HFFc6 (cell line): ENCODE measurements at regions not wholly inside any gene's neighbourhood (a gene's known extent, or its start where the extent isn't known, plus 50 kb on each side); places are given as distances from the start of the nearest gene placed in this dataset.

Source experiments
- DNase-seq: peaks from one replicate; pipeline ENCODE4 v3.0.0-alpha.2; 2018
- H3K27ac Mint-ChIP-seq: 2 replicates; pipeline ENCODE4 v1.8.0; 2020; ENCODE audit warnings: mild to moderate bottlenecking, mixed read lengths
- H3K27me3 Mint-ChIP-seq: 2 replicates; pipeline ENCODE4 v1.8.0; 2021; ENCODE audit warnings: mild to moderate bottlenecking, moderate library complexity, mixed read lengths; ENCODE audit not compliant: insufficient read depth
- H3K36me3 Mint-ChIP-seq: 2 replicates; pipeline ENCODE4 v1.8.0; 2021; ENCODE audit warnings: low read depth, mixed read lengths
- H3K4me1 Mint-ChIP-seq: 2 replicates; pipeline ENCODE4 v1.8.0; 2020; ENCODE audit warnings: low read depth, mixed read lengths
- H3K4me3 Mint-ChIP-seq: 2 replicates; pipeline ENCODE4 v1.8.0; 2020; ENCODE audit warnings: mild to moderate bottlenecking, moderate library complexity, mixed read lengths
- H3K9me3 Mint-ChIP-seq: 2 replicates; pipeline ENCODE4 v1.8.0; 2020; ENCODE audit warnings: mild to moderate bottlenecking, mixed read lengths
- TF ChIP-seq, protein P1 (sequence below): fragments of 200-600 bp; sonication (generic); IDR thresholded peaks from 2 replicates; pipeline ENCODE4 v1.5.0; 2021; ENCODE audit warnings: antibody characterized with exemption, mild to moderate bottlenecking

DNA sequence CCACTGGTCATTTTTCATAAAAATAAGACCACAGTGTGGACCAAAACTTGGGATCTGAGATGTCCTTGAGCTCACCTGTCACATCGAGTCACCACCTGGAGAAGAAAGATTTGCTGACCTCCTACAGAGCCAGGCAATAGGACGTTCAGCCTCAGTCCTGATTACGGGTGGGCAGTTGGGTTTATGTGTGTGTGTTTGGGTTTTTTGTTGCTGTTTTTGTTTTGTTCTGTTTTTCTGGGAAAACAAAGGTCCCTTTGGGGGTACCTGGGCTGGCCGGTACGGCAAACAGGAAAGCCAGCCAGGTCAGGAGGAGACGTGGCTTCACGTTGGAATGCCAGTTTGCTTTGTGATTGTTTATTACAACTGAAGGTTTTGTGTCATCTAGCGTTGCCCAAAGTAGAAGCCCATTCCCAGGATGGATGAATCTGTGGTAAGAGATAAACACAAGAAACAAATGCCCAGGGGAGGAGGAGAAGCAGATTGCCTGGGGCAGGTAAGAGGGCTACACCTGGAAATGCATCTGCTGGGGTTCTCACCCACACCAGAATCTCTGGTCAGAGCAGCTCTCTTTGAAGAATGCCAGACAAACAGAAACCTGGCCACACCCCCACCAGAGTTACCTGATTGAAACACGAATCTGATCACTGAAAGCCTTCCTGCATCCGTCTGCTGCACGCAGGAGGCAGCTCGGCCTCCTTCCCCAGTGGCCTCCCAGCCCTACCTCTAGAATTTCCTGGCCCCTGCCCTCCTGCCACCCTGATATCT, 100.1 kb upstream of the DIO3 start:
- H3K27ac Mint-ChIP-seq = no peak overlapping the region
- H3K9me3 Mint-ChIP-seq = peaks cover 6% of the 10 kb centered on the region; the same call in 1 of the 2 replicates

DNA sequence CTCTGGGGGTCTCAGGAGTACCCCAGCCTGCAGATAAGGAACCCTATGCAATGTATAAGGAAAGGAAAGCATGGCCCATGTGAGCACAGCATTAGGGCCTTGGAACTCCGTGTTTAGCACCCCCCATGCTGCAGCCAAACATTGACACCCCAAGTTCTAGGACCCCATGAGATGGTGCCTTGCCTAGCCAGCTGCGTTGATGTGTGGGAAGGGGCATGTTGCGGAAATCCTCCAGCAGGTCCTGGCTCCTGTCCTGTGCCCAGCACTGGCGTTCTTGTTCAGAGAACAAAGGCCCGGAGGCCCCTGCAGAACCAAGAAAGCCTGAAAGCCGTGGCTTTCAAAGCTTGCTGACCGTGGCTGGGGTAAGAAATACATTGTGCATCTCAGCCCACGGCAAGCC, 99.4 kb upstream of the DIO3 start:
- H3K4me3 Mint-ChIP-seq = no peak overlapping the region
- no peaks in the 10 kb centered on the region for H3K4me1 Mint-ChIP-seq
- TF ChIP-seq, protein P1, sequence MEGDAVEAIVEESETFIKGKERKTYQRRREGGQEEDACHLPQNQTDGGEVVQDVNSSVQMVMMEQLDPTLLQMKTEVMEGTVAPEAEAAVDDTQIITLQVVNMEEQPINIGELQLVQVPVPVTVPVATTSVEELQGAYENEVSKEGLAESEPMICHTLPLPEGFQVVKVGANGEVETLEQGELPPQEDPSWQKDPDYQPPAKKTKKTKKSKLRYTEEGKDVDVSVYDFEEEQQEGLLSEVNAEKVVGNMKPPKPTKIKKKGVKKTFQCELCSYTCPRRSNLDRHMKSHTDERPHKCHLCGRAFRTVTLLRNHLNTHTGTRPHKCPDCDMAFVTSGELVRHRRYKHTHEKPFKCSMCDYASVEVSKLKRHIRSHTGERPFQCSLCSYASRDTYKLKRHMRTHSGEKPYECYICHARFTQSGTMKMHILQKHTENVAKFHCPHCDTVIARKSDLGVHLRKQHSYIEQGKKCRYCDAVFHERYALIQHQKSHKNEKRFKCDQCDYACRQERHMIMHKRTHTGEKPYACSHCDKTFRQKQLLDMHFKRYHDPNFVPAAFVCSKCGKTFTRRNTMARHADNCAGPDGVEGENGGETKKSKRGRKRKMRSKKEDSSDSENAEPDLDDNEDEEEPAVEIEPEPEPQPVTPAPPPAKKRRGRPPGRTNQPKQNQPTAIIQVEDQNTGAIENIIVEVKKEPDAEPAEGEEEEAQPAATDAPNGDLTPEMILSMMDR = no peak
- no peak overlapping the region for H3K27ac Mint-ChIP-seq
- H3K27me3 Mint-ChIP-seq = peaks cover 18% of the 10 kb centered on the region
- H3K9me3 Mint-ChIP-seq = peaks cover 3% of the 10 kb centered on the region; the same call in 1 of the 2 replicates
- DNase-seq = no peak
- no peaks in the 10 kb centered on the region for H3K36me3 Mint-ChIP-seq

More for the DNA sequence above, 100.1 kb upstream of the DIO3 start:
- Mint-ChIP-seq H3K4me3 (no peak overlapping the region), H3K36me3 (no peaks in the 10 kb centered on the region), H3K27me3 (peaks cover 21% of the 10 kb centered on the region), H3K4me1 (no peaks in the 10 kb centered on the region)
- DNase-seq = no peak
- TF ChIP-seq, protein P1 = no peak

DNA sequence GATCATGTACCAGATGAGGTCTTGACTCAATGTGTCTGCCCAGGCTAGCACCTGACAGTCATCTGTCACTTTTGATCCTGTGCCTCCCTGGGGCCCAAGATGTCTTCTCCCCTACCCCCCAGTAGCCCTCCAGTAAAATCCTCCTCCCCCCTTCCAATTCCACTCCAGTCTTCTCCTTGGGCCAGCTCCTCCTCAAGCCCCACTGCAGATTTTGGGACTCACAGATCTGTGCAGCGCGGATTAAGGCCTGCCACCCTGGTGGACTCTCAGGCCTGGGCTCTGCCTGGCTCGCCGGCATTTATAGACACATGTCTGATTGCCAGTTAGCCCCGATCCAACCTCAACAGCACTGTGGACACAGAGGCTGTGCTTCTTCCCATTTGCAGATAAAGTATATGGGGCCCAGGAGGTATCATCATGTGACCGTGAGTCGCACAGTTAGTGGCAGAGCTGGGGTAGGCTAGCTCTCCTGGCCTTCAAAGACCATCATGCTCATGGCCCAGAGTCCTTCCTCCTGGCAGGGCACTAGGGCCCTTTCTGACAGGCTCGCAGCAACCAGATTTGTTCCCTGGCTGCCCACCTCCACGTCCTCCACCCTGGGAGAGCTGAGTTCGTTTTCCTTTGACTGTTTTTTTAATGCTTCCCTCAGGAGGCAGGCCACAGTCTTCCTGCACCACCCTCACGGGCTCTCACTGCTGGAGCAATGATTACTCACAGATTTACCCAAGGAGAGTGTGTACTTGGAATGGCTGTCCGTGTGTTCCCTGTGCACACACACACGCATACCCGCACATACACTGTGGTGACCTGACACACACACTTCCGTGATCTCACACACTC, 98.3 kb upstream of the DIO3 start:
- no peak overlapping the region for H3K27ac Mint-ChIP-seq
- no peak for DNase-seq
- no peaks in the 10 kb centered on the region for H3K36me3 Mint-ChIP-seq
- no peak overlapping the region for H3K4me3 Mint-ChIP-seq
- TF ChIP-seq, protein P1 = no peak
- no peaks in the 10 kb centered on the region for H3K4me1 Mint-ChIP-seq
- no peaks in the 10 kb centered on the region; the same call in 1 of the 2 replicates for H3K9me3 Mint-ChIP-seq
- H3K27me3 Mint-ChIP-seq = peaks cover 20% of the 10 kb centered on the region

DNA sequence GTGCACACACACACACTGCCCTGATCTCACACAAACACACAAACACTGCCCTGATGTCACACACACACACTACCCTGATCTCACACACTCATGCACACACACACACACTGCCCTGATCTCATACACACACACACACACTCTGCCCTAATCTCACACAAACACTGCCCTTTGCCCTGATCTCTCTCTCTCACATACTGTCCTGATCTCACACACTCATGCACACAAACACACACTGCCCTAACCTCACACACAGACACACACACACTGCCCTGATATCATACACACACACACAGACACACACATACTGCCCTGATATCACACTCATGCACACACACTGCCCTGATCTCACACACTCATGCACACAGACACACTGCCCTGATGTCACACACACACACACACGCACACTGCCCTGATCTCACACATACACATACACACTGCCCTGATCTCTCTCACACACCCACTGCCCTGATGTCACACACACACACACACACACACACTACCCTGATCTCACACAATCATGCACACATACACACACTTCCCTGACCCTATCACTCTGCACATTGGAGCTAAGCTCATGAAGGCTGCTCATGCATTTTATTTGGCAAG, 97.6 kb upstream of the DIO3 start:
- Mint-ChIP-seq H3K9me3 (no peaks in the 10 kb centered on the region; the same call in 1 of the 2 replicates), H3K36me3 (no peaks in the 10 kb centered on the region), H3K27ac (no peak overlapping the region), H3K4me3 (no peak overlapping the region), H3K4me1 (no peaks in the 10 kb centered on the region), H3K27me3 (peaks cover 22% of the 10 kb centered on the region)
- TF ChIP-seq, protein P1 = no peak
- no peak for DNase-seq

DNA sequence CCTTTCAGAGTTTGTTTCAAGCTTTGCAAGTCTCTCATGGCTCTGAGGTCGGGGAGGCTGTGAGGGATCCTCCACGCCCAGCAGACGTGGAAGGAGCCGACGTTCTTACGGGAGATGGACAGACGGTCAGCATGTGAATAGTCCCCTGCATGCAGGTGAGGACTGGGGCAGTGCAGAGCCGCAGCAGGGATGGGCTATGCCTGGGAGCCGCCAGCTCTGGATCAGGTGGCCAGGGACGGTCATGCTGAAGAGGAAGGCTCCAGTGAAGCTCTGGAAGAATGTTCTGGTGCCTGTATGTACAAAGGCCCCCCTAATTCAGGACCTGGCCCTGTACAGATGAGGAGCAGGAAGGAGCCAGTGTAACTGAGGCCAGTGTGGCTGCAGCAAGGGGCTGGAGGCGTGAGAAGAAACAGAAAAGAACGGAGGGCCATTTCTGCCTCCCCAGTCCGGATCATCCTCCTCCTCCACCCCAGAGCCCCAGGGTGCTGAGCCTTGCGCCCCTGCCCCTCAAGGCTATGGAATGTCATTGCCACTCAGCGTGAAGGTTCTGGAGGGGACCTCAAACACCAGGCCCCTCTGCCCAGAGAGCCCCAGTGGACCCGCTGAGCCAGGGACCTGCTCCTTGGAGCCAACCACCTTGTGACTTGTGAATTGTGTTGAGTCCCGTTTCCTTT, 96.8 kb upstream of the DIO3 start:
- Mint-ChIP-seq H3K4me3 (no peak overlapping the region), H3K4me1 (no peaks in the 10 kb centered on the region), H3K27ac (no peak overlapping the region), H3K9me3 (no peaks in the 10 kb centered on the region; the same call in 1 of the 2 replicates), H3K36me3 (no peaks in the 10 kb centered on the region), H3K27me3 (peaks cover 22% of the 10 kb centered on the region)
- DNase-seq = no peak
- TF ChIP-seq, protein P1 = no peak
